Osteocyte (in vitro differentiated cells): ENCODE measurements at regions not wholly inside any gene's neighbourhood (a gene's known extent, or its start where the extent isn't known, plus 50 kb on each side); places are given as distances from the start of the nearest gene placed in this dataset.

Source experiments
- DNase-seq: peaks from one replicate; pipeline ENCODE4 v3.0.0; 2021; ENCODE audit warnings: mixed read lengths; ENCODE audit not compliant: unreplicated experiment; ENCODE audit errors: extremely low spot score
- H3K27ac Mint-ChIP-seq: one replicate; pipeline ENCODE4 v1.8.0; 2021; ENCODE audit warnings: mild to moderate bottlenecking, mixed read lengths; ENCODE audit not compliant: unreplicated experiment
- H3K27me3 Mint-ChIP-seq: one replicate; pipeline ENCODE4 v1.8.0; 2021; ENCODE audit warnings: mixed read lengths; ENCODE audit not compliant: unreplicated experiment
- H3K36me3 Mint-ChIP-seq: one replicate; pipeline ENCODE4 v1.8.0; 2021; ENCODE audit warnings: mixed read lengths; ENCODE audit not compliant: unreplicated experiment
- H3K4me1 Mint-ChIP-seq: one replicate; pipeline ENCODE4 v1.8.0; 2021; ENCODE audit warnings: mixed read lengths; ENCODE audit not compliant: unreplicated experiment
- H3K4me3 Mint-ChIP-seq: one replicate; pipeline ENCODE4 v1.8.0; 2021; ENCODE audit warnings: mild to moderate bottlenecking, moderate library complexity, mixed read lengths; ENCODE audit not compliant: unreplicated experiment
- H3K9me3 Mint-ChIP-seq: one replicate; pipeline ENCODE4 v1.8.0; 2021; ENCODE audit warnings: mixed read lengths; ENCODE audit not compliant: unreplicated experiment
- CTCF ChIP-seq: fragments of 200-600 bp; sonication (generic); IDR thresholded peaks from 2 replicates; pipeline ENCODE4 v1.5.0; 2021; ENCODE audit warnings: antibody characterized with exemption, mild to moderate bottlenecking, moderate library complexity

- H3K27ac Mint-ChIP-seq: no peak overlapping the region
- no peak for DNase-seq
- no peaks in the 10 kb centered on the region for H3K36me3 Mint-ChIP-seq
- TF ChIP-seq CTCF: no peak
- H3K9me3 Mint-ChIP-seq: no peaks in the 10 kb centered on the region
- H3K27me3 Mint-ChIP-seq: no peaks in the 10 kb centered on the region
- H3K4me3 Mint-ChIP-seq: no peak overlapping the region
- peaks cover 1% of the 10 kb centered on the region for H3K4me1 Mint-ChIP-seq
Measured at GRCh38 chr5:8949908-8950307, 596.0 kb downstream of the SEMA5A start.

GRCh38 chr5:8952147-8952546 lies 593.7 kb downstream of the SEMA5A start:
- no peaks in the 10 kb centered on the region for H3K36me3 Mint-ChIP-seq
- TF ChIP-seq CTCF: no peak
- H3K27ac Mint-ChIP-seq: no peak overlapping the region
- H3K9me3 Mint-ChIP-seq: no peaks in the 10 kb centered on the region
- H3K27me3 Mint-ChIP-seq: no peaks in the 10 kb centered on the region
- DNase-seq: no peak
- peaks cover 1% of the 10 kb centered on the region for H3K4me1 Mint-ChIP-seq
- H3K4me3 Mint-ChIP-seq: no peak overlapping the region

GRCh38 chr5:8953016-8953415 lies 592.9 kb downstream of the SEMA5A start:
- Mint-ChIP-seq H3K27ac (no peak overlapping the region), H3K36me3 (no peaks in the 10 kb centered on the region), H3K9me3 (no peaks in the 10 kb centered on the region), H3K4me3 (no peak overlapping the region), H3K27me3 (no peaks in the 10 kb centered on the region), H3K4me1 (peaks cover 1% of the 10 kb centered on the region)
- no peak for DNase-seq
- no peak for TF ChIP-seq CTCF

DNA sequence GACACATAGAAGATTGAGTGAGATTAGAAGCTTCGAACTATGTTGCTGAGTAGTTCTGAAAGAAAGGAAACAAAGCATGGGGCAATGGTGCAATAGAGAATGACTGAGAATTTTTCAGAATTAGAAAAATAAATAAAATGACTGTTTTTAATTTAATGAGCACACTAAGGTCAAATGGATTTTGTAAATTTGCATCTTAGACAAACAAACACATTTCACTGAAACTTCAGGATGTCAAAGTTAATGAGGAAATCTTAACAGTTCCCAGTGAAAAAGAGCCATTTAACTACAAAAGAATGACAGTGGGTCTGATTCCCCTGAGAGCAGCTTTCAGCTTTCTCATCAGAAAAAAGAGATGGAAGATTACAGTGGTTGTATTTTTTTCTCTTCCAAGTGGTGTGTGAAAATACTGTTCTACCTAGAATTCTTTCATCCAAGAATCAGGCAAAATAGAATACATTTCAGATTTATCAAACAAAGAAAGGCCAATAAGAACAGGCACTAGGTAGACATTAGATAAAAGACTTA lies 591.9 kb downstream of the SEMA5A start:
- Mint-ChIP-seq H3K9me3 (no peaks in the 10 kb centered on the region), H3K4me1 (peaks cover 1% of the 10 kb centered on the region), H3K27ac (no peak overlapping the region), H3K36me3 (no peaks in the 10 kb centered on the region), H3K27me3 (no peaks in the 10 kb centered on the region), H3K4me3 (no peak overlapping the region)
- no peak for TF ChIP-seq CTCF
- DNase-seq: no peak

- H3K36me3 Mint-ChIP-seq: no peaks in the 10 kb centered on the region
- no peak for DNase-seq
- H3K27me3 Mint-ChIP-seq: no peaks in the 10 kb centered on the region
- TF ChIP-seq CTCF: peak; percentile 28
- peaks cover 1% of the 10 kb centered on the region for H3K4me1 Mint-ChIP-seq
- no peaks in the 10 kb centered on the region for H3K9me3 Mint-ChIP-seq
- H3K27ac Mint-ChIP-seq: no peak overlapping the region
- H3K4me3 Mint-ChIP-seq: no peak overlapping the region
Measured at GRCh38 chr5:8954801-8955200, 591.1 kb downstream of the SEMA5A start.
